ENCODE measurements at regions not wholly inside any gene's neighbourhood (a gene's known extent, or its start where the extent isn't known, plus 50 kb on each side); places are given as distances from the start of the nearest gene placed in this dataset.
"Not testable (repeated sequence)": the region's sequence is repeated elsewhere in the genome, so short reads cannot be mapped to it uniquely, and the experiment has no call there.

DNA sequence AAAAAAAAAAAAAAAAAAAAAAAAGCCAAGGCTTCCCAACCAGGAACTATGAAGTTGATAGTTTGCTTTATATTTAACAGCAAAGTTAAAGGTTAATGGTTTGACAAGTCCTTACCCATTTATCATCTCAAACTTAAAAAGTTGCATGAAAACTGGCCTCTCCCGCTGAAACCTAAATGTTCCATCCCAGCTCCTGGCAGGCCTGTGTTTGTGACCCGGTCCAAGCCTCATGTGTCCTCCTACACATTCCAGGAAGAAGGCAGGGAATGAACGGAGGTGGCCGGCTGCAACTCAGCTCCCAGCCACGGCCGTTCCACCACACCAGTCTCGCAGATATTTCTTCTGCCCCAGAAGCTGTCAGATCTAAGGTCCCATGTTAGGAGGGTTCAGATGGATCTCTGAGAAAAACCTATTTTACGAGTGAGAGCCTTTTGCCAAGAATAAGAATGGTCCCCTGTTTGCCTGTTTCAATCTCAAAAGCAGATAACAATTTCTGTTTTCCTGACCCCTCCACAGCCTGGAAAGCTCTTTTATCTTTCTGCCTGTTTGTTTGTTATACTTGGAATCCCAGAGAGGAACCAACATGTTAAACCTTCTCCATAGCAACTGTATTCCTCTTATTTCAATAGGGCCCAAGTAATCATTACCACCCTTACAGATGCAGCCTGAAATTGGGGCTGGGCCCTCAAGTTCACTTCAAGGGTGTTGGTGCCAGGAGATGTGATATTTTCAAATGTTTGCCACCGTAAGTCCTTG lies 56.5 kb downstream of the KCTD12 start:
- H3K4me1 ChIP-seq (ENCODE audit: control insufficient read depth, insufficient read depth, low read length): peaks cover 2% of the 10 kb centered on the region
- WGBS: 35% methylated on average over 9 of the region's 9 CpGs
- H3K4me3 ChIP-seq (ENCODE audit: low read length): no peak overlapping the region
- H3K27ac ChIP-seq (ENCODE audit: low read length): peak overlapping the region; percentile 32
- peak; percentile 53 to 76 (median 67) for DNase-seq
- H3K27me3 ChIP-seq (ENCODE audit: control insufficient read depth, insufficient read depth): no peaks in the 10 kb centered on the region
- peak; percentile 87 to 89 for ATAC-seq
- H3K9me3 ChIP-seq (ENCODE audit: control insufficient read depth, low read length): no peaks in the 10 kb centered on the region
- intact Hi-C loops (cut with DNase I): loop anchor here in 1 of 4 donors (10.0 kb wide), 1 partner anchor 55 kb away; the partner anchor contains the start of gene KCTD12

DNA sequence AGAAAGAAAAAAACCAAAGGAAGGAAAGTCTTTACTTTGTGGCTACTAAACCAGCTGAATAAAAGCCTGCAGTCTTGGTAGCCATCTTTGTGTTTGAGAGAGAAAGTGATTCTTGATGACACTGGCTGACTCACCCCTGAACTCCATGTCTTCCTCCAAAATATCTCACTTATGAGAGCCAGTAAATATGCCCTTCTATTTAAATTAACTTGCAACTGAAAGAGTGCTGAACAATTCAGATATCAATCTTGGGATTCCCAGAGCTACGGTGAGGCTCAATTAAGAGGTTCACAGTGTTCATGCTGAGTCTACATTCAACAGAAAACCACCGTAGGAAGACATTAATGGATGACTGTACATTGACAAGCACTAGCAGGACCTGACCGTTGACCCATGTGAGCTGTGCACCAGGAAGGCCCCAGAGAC lies 57.9 kb downstream of the KCTD12 start:
- H3K4me3 ChIP-seq (ENCODE audit: low read length): no peak overlapping the region
- 61% methylated on average over 3 of the region's 3 CpGs for WGBS
- ATAC-seq (no peak), DNase-seq (no peak)
- no peaks in the 10 kb centered on the region for H3K27me3 ChIP-seq (ENCODE audit: control insufficient read depth, insufficient read depth)
- H3K9me3 ChIP-seq (ENCODE audit: control insufficient read depth, low read length): no peaks in the 10 kb centered on the region
- peaks cover 2% of the 10 kb centered on the region for H3K4me1 ChIP-seq (ENCODE audit: control insufficient read depth, insufficient read depth, low read length)
- H3K27ac ChIP-seq (ENCODE audit: low read length): no peak overlapping the region
- intact Hi-C loops (cut with DNase I): loop anchor here in 1 of 4 donors (10.0 kb wide), 1 partner anchor 56 kb away; the partner anchor contains the start of gene KCTD12

DNA sequence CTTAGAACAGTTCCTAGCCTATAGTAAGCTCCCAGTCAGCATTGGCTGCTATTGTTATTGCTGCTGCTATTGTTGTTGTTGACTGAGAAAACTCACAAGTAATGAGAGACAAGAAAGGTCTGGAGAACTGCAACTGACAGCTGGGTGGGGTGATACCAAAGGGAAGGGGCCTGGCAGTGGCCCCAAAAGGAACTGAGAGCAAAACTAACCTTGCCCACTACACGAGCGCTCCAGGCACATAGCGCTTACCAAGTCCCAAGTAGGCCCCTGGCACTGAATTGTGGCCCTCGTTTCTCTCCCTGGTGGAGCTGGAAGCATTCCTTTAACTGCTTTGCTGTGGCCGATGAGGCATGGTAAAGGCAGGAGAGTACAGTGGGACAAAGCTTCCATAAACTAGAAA lies 59.7 kb downstream of the KCTD12 start:
- intact Hi-C loops (cut with DNase I): loop anchor here in 1 of 4 donors (10.0 kb wide), 1 partner anchor 58 kb away; the partner anchor contains the start of gene KCTD12
- Histone ChIP-seq H3K9me3 (ENCODE audit: control insufficient read depth, low read length) (no peaks in the 10 kb centered on the region), H3K4me3 (ENCODE audit: low read length) (no peak overlapping the region), H3K27me3 (ENCODE audit: control insufficient read depth, insufficient read depth) (no peaks in the 10 kb centered on the region), H3K27ac (ENCODE audit: low read length) (no peak overlapping the region), H3K4me1 (ENCODE audit: control insufficient read depth, insufficient read depth, low read length) (peaks cover 2% of the 10 kb centered on the region)
- peak in 1 of 3 donors; percentile 53 for DNase-seq
- no peak for ATAC-seq
- WGBS: 88% methylated on average over 5 of the region's 5 CpGs

DNA sequence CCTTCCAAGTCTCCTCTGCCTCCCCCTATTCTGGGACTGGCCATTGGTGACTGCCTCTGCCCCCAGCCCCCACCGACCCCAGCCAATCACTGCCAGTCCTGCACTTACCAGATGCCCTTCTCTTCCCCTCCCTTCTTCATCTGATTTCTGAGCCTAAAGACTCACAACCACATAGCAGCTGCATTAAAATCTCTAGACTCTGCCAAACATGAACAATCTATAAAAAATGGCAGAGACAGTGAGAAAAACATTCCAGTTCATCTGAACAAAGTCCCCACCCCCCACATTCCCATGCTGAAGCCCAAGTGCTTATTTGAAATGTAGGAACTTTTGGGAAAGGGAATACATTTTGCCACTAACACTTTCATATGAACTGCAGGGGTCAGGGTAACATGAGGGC lies 60.8 kb downstream of the KCTD12 start:
- H3K4me1 ChIP-seq (ENCODE audit: control insufficient read depth, insufficient read depth, low read length): peaks cover 2% of the 10 kb centered on the region
- H3K4me3 ChIP-seq (ENCODE audit: low read length): no peak overlapping the region
- H3K27ac ChIP-seq (ENCODE audit: low read length): no peak overlapping the region
- H3K27me3 ChIP-seq (ENCODE audit: control insufficient read depth, insufficient read depth): no peaks in the 10 kb centered on the region
- 41% methylated on average over 1 of the region's 1 CpG for WGBS
- no peak for DNase-seq
- no peaks in the 10 kb centered on the region for H3K9me3 ChIP-seq (ENCODE audit: control insufficient read depth, low read length)
- ATAC-seq: no peak
- intact Hi-C loops (cut with DNase I): loop anchor here in 1 of 4 donors (10.0 kb wide), 1 partner anchor 59 kb away; the partner anchor contains the start of gene KCTD12

DNA sequence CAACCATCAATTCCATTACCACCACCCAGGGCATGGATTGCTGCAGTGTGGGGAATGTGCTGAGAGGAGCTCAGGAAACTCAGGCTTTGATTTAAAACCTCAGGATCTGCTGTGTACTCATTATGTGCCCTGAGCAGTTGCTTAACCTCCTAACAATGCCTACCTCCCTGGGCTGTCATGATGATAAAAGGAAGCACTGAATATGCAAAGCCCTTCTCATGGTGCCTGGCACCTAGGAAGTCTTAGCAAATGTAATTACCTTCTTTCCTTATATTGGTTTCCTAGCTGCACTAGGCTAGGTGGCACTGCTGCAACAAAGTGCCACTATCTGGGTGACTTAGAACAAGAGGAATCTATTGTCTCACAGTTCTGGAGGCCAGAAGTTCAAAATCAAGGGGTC lies 62.2 kb downstream of the KCTD12 start:
- intact Hi-C loops (cut with DNase I): loop anchor here in 1 of 4 donors (10.0 kb wide), 1 partner anchor 61 kb away; the partner anchor contains the start of gene KCTD12
- Histone ChIP-seq H3K9me3 (ENCODE audit: control insufficient read depth, low read length) (no peaks in the 10 kb centered on the region), H3K4me3 (ENCODE audit: low read length) (no peak overlapping the region), H3K27ac (ENCODE audit: low read length) (no peak overlapping the region), H3K27me3 (ENCODE audit: control insufficient read depth, insufficient read depth) (no peaks in the 10 kb centered on the region), H3K4me1 (ENCODE audit: control insufficient read depth, insufficient read depth, low read length) (peaks cover 4% of the 10 kb centered on the region)
- no peak for ATAC-seq
- no peak for DNase-seq

DNA sequence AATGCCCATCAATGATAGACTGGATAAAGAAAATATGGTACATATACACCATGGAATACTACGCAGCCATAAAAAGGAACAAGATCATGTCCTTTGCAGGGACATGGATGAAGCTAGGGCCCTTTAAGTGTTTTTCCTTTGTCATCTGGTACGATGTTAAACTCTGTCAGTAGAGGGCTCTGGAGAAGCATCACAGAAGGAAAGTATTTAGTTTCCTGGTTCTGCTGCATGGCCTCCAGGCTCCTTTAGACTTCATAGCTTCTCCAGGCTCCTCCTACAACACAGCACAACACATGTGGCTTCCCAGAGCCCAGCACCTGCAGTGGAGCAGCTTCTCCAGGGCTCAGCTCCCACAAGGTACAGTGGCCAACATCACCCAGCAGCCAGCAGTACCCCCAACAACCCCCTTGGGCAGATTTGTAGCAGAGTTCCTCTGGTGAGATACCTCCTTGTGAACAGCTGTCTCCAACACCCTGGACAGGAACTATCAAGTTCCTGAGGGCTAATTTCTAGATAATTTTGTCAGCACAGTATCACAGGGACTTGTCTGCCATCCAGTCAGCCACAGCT lies 63.4 kb downstream of the KCTD12 start:
- no peaks in the 10 kb centered on the region for H3K9me3 ChIP-seq (ENCODE audit: control insufficient read depth, low read length)
- ATAC-seq (peak; percentile 46 to 74), DNase-seq (no peak)
- H3K4me1 ChIP-seq (ENCODE audit: control insufficient read depth, insufficient read depth, low read length): peaks cover 2% of the 10 kb centered on the region
- H3K27ac ChIP-seq (ENCODE audit: low read length): peak overlapping the region; percentile 56
- no peaks in the 10 kb centered on the region for H3K27me3 ChIP-seq (ENCODE audit: control insufficient read depth, insufficient read depth)
- WGBS: 62% methylated on average over 2 of the region's 2 CpGs
- intact Hi-C loops (cut with DNase I): loop anchor here in 1 of 4 donors (10.0 kb wide), 1 partner anchor 62 kb away; the partner anchor contains the start of gene KCTD12
- H3K4me3 ChIP-seq (ENCODE audit: low read length): no peak overlapping the region

DNA sequence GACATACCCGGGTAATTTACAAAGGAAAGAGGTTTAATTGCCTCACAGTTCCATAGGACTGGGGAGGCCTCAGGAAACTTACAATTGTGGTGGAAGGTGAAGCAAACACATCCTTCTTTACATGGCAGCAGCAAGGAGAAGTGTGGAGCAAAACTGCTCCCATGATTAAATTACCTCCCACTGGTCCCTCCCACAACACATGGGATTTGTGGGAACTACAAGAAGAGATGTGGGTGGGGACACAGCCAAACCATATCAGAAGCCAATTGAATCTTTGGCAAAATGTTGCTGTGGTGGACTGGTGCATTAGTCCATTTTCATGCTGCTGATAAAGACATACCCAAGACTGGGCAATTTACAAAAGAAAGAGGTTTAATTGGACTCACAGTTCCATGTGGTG lies 65.0 kb downstream of the KCTD12 start:
- intact Hi-C loops (cut with DNase I): loop anchor here in 1 of 4 donors (10.0 kb wide), 1 partner anchor 64 kb away; the partner anchor contains the start of gene KCTD12
- H3K27me3 ChIP-seq (ENCODE audit: control insufficient read depth, insufficient read depth); H3K4me1 ChIP-seq (ENCODE audit: control insufficient read depth, insufficient read depth, low read length); H3K4me3 ChIP-seq (ENCODE audit: low read length); H3K9me3 ChIP-seq (ENCODE audit: control insufficient read depth, low read length); H3K27ac ChIP-seq (ENCODE audit: low read length); DNase-seq: not testable (repeated sequence)
- WGBS: 59% methylated on average over 1 of the region's 1 CpG
- peak; percentile 6 to 8 for ATAC-seq

DNA sequence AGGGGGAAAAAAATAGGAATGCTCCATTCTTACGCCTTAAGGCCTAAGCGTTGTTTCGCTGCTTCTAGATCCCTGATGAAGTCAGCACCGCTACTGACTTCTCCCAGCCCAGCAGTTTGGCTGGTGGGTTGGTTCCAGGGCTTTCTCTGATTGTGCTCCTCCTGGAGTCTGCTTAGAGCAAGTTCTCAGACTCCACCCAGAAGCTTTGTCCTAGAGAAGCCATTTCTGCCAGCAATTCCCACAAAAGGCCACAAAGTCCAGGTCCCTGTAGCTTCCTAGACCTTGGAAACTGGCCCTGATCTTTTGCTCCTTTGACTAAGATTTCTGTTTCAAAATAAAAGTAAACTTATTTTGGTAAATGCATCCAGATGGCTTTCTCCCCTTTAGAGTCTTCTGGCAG lies 65.4 kb downstream of the KCTD12 start:
- Histone ChIP-seq H3K4me1 (ENCODE audit: control insufficient read depth, insufficient read depth, low read length) (peaks cover 2% of the 10 kb centered on the region), H3K4me3 (ENCODE audit: low read length) (no peak overlapping the region), H3K27ac (ENCODE audit: low read length) (no peak overlapping the region), H3K9me3 (ENCODE audit: control insufficient read depth, low read length) (no peaks in the 10 kb centered on the region), H3K27me3 (ENCODE audit: control insufficient read depth, insufficient read depth) (no peaks in the 10 kb centered on the region)
- intact Hi-C loops (cut with DNase I): loop anchor here in 1 of 4 donors (10.0 kb wide), 1 partner anchor 64 kb away; the partner anchor contains the start of gene KCTD12
- ATAC-seq (peak; percentile 95), DNase-seq (peak; percentile 77 to 88 (median 84))
- WGBS: 61% methylated on average over 4 of the region's 4 CpGs

DNA sequence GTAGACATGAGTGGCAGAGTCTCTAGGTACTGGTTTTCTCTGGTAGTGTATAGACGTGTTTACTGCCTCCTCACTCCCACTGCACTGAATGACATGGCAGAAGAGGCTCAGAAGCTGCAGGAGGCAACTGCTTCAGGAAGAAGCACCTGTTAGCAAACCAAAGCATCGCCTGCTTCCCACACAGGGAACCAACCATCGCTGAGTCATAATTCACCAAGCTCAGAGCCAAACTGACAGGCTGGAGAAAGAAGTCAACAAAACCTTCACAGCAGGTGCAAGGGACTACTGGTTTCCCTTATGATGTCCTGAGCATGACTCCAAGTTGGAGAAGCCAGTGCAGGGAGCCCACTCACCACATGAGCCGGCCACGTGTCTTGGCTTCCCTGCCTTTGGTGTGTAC lies 69.8 kb downstream of the KCTD12 start:
- intact Hi-C loops (cut with DNase I): no loop called here
- Histone ChIP-seq H3K27me3 (ENCODE audit: control insufficient read depth, insufficient read depth) (no peaks in the 10 kb centered on the region), H3K4me3 (ENCODE audit: low read length) (no peak overlapping the region), H3K27ac (ENCODE audit: low read length) (no peak overlapping the region), H3K9me3 (ENCODE audit: control insufficient read depth, low read length) (no peaks in the 10 kb centered on the region), H3K4me1 (ENCODE audit: control insufficient read depth, insufficient read depth, low read length) (peaks cover 7% of the 10 kb centered on the region)
- ATAC-seq (no peak), DNase-seq (no peak)
- 89% methylated on average over 5 of the region's 5 CpGs for WGBS

DNA sequence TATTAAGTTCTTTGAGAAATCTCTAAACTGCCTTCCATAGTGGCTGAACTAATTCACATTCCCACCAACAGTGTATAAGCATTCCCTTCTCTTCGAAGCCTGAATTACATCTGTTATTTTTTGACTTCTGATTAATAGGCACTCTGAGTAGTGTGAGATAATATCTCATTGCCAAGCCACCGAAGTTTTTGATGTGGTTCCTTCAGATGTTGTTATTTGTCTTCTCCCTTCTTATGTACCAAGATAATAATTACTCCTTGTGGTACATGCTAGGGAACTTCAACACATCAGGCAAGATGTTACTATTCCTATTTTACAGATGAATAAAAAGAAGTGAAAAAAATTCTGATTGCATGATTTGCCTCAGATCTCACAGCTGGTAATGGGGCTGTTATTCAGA lies 70.9 kb downstream of the KCTD12 start:
- Histone ChIP-seq H3K4me1 (ENCODE audit: control insufficient read depth, insufficient read depth, low read length) (peaks cover 7% of the 10 kb centered on the region), H3K27ac (ENCODE audit: low read length) (no peak overlapping the region), H3K4me3 (ENCODE audit: low read length) (no peak overlapping the region), H3K9me3 (ENCODE audit: control insufficient read depth, low read length) (no peaks in the 10 kb centered on the region), H3K27me3 (ENCODE audit: control insufficient read depth, insufficient read depth) (no peaks in the 10 kb centered on the region)
- ATAC-seq: no peak
- intact Hi-C loops (cut with DNase I): no loop called here
- 74% methylated on average over 2 of the region's 2 CpGs for WGBS
- DNase-seq: no peak

DNA sequence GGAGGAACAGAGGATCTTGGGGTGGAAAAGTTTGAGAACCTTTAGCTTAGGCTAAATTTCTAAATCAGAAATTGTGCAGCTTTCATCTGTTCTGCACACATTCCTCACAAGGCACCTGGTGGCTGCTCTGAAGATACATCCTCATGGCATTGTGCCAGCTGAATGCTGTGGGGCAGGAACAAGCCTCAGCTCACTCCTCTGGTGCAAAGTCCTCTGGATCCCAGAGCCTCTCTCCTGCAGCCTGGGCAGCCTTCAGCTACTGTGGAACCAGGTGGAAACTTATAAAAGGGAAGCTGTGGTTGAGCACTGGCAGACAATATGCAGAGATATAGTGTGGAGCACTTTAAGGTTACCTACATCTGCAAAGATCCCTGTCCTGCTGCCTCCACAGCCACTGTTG lies 72.3 kb downstream of the KCTD12 start:
- intact Hi-C loops (cut with DNase I): no loop called here
- DNase-seq: peak in 1 of 3 donors; percentile 46

More for the DNA sequence above, 72.3 kb downstream of the KCTD12 start:
- no peak overlapping the region for H3K27ac ChIP-seq (ENCODE audit: low read length)
- H3K4me3 ChIP-seq (ENCODE audit: low read length): no peak overlapping the region
- H3K9me3 ChIP-seq (ENCODE audit: control insufficient read depth, low read length): no peaks in the 10 kb centered on the region
- H3K27me3 ChIP-seq (ENCODE audit: control insufficient read depth, insufficient read depth): no peaks in the 10 kb centered on the region
- ATAC-seq: no peak
- peaks cover 5% of the 10 kb centered on the region for H3K4me1 ChIP-seq (ENCODE audit: control insufficient read depth, insufficient read depth, low read length)
